Uterus (tissue), 3 donors: ENCODE measurements at regions not wholly inside any gene's neighbourhood (a gene's known extent, or its start where the extent isn't known, plus 50 kb on each side); places are given as distances from the start of the nearest gene placed in this dataset.

ENCODE experiments used
- DNase-seq, 2 donors: peaks; one replicate each; pipeline ENCODE4 v3.0.0-alpha.2; 2019 to 2020
- H3K27ac ChIP-seq, 2 donors: fragments of 200-600 bp; sonication (generic); 1 replicate in 1 of 2; 2 replicates in 1 of 2; pipeline ENCODE4 v1.5.1; 2016 to 2018
- H3K27me3 ChIP-seq, 2 donors: fragments of 200-600 bp; sonication (generic); one replicate each; pipeline ENCODE4 v1.5.1; 2018 to 2019; ENCODE audit warnings: control low read depth in 1 of 2
- H3K36me3 ChIP-seq, 2 donors: fragments of 200-600 bp; sonication (generic); one replicate each; pipeline ENCODE4 v1.5.1; 2019; ENCODE audit warnings: control low read depth in 1 of 2
- H3K4me1 ChIP-seq, 2 donors: fragments of 200-600 bp; sonication (generic); one replicate each; pipeline ENCODE4 v1.5.1; 2018 to 2019; ENCODE audit warnings: control low read depth in 1 of 2
- H3K4me3 ChIP-seq, 2 donors: fragments of 200-600 bp; sonication (generic); 1 replicate in 1 of 2; 2 replicates in 1 of 2; pipeline ENCODE4 v1.5.1; 2018 to 2019; ENCODE audit warnings: mild to moderate bottlenecking in 1 of 2
- H3K9me3 ChIP-seq, 2 donors: fragments of 200-600 bp; sonication (generic); one replicate each; pipeline ENCODE4 v1.5.1; 2019; ENCODE audit warnings: control low read depth in 1 of 2
- POLR2A ChIP-seq, 2 donors: fragments of 450-650 bp; IDR thresholded peaks; one replicate each; pipeline ENCODE4 v1.6.1; 2016; ENCODE audit warnings: antibody characterized with exemption in 2 of 2, mild to moderate bottlenecking in 1 of 2, moderate library complexity in 1 of 2
- intact Hi-C: fragments of 100-400 bp; cut with DNase I; formaldehyde crosslinking; loops from one replicate; pipeline ENCODE4 v1.15.1; 2023; ENCODE audit warnings: low total_unique reads
- TF ChIP-seq, protein P1 (sequence below), 4 experiments: fragments of 200-600 bp in 2 of 4; fragments of 450-650 bp in 2 of 4; sonication (generic) in 2 of 4; IDR thresholded peaks; one replicate each; pipeline ENCODE4 v1.5.1; 2016 to 2019; ENCODE audit warnings: antibody characterized with exemption in 4 of 4, mild to moderate bottlenecking in 2 of 4, moderate library complexity in 1 of 4
- donor health status: DM: yes; HTN: yes; CAD: no.

DNA sequence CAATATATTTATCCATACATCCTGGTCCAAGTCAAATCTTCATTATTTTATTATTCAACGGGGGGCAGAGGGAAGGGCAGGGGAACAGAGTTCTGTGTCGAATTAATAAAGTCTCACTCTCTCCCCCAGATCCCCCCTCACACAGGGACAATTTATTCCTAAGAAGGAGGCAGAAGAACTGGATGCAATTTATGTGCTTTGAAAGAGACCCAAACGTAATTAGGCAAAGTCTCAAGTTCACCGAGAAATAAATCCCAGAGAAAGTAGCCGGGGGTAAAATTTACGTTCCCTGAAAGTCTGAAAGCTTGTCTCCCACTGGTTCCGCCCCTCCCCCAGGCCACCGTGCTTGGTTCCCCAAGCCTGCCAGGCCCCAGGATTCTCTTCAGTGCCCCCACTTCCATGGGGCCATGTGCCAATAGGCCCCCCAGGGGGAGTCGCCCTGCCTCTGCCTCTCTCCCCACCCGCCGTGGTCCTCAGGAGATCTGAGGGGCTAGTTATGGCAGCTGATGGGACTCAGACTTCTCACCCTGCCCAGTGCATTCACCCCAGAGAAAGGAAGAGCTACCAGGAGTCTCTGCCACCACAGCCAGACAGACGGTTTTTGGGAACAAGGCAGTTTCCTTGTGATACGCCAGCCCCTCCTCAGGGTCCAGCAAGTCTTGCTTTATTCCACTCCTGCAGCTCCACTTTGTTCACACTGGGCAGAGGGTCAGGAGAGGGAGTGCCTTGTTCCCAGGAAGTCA lies 215.5 kb downstream of the CYP26B1 start:
- no peak for DNase-seq

DNA sequence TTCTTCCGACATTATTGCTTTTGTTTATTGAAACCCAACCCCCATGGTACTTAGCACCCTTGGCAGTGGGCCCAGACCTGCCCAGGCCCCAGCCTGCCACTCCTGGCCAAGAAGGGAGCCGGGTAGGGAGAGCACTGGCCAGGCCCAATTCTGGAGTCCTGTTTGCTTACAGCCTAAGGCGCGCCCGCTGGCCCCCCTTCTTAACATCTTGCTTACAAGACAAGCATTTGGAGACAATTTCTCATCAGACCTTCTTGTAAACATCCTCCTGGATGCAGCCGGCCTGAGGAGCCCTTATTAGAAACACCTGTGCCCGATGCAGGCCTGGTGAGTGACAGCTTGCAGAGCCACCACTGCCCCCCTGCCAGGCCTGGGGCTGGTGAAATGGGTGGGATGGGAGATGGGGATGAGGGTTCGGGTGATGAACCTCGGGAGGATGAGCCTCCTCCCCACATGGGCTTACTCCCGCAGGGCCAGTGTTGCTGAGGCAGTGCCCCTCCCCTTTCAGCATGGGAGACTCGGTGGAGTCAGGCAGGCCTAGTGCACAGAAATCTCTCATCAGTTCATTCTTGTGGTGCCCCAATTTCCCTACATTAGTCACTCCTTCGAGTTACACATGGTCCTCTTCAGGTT lies 217.5 kb downstream of the CYP26B1 start:
- Histone ChIP-seq H3K4me1 (peaks cover 0 to 15% of the 10 kb centered on the region in 2 donors), H3K27me3 (no peaks in the 10 kb centered on the region), H3K36me3 (no peaks in the 10 kb centered on the region), H3K4me3 (no peak overlapping the region), H3K27ac (no peak overlapping the region), H3K9me3 (no peaks in the 10 kb centered on the region)
- no peak for DNase-seq
- no peak for TF ChIP-seq POLR2A (IDR thresholded peaks at IDR 0.05)
- TF ChIP-seq, protein P1, sequence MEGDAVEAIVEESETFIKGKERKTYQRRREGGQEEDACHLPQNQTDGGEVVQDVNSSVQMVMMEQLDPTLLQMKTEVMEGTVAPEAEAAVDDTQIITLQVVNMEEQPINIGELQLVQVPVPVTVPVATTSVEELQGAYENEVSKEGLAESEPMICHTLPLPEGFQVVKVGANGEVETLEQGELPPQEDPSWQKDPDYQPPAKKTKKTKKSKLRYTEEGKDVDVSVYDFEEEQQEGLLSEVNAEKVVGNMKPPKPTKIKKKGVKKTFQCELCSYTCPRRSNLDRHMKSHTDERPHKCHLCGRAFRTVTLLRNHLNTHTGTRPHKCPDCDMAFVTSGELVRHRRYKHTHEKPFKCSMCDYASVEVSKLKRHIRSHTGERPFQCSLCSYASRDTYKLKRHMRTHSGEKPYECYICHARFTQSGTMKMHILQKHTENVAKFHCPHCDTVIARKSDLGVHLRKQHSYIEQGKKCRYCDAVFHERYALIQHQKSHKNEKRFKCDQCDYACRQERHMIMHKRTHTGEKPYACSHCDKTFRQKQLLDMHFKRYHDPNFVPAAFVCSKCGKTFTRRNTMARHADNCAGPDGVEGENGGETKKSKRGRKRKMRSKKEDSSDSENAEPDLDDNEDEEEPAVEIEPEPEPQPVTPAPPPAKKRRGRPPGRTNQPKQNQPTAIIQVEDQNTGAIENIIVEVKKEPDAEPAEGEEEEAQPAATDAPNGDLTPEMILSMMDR (IDR thresholded peaks at IDR 0.05): no peak
- intact Hi-C loops: no loop called here

More for the DNA sequence above, 215.5 kb downstream of the CYP26B1 start:
- Histone ChIP-seq H3K9me3 (no peaks in the 10 kb centered on the region), H3K36me3 (no peaks in the 10 kb centered on the region), H3K27me3 (no peaks in the 10 kb centered on the region), H3K4me1 (peaks cover 0 to 10% of the 10 kb centered on the region in 2 donors), H3K4me3 (no peak overlapping the region), H3K27ac (no peak overlapping the region)
- TF ChIP-seq POLR2A (IDR thresholded peaks at IDR 0.05): no peak
- TF ChIP-seq, protein P1 (IDR thresholded peaks at IDR 0.05): no peak
- intact Hi-C loops: no loop called here

DNA sequence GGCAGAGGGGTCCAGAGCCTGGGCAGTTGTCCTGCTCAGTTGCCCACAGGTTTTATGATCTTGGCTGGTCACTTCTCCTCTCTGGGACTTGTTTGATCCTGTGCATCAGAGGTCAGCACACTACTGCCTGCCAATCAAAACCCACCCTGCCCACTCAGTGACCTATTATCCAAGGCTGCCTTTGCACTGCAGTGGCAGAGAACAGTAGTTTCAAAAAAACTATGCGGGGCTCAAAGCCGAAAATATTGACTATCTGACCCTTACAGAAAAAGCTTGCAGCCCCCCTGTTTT lies 218.2 kb downstream of the CYP26B1 start:
- no peak for TF ChIP-seq POLR2A (IDR thresholded peaks at IDR 0.05)
- TF ChIP-seq, protein P1 (IDR thresholded peaks at IDR 0.05): no peak
- no peaks in the 10 kb centered on the region for H3K27me3 ChIP-seq
- no peaks in the 10 kb centered on the region for H3K36me3 ChIP-seq
- DNase-seq: no peak
- no peak overlapping the region for H3K4me3 ChIP-seq
- H3K9me3 ChIP-seq: no peaks in the 10 kb centered on the region
- intact Hi-C loops: no loop called here
- no peak overlapping the region for H3K27ac ChIP-seq
- H3K4me1 ChIP-seq: peaks cover 0 to 13% of the 10 kb centered on the region in 2 donors

DNA sequence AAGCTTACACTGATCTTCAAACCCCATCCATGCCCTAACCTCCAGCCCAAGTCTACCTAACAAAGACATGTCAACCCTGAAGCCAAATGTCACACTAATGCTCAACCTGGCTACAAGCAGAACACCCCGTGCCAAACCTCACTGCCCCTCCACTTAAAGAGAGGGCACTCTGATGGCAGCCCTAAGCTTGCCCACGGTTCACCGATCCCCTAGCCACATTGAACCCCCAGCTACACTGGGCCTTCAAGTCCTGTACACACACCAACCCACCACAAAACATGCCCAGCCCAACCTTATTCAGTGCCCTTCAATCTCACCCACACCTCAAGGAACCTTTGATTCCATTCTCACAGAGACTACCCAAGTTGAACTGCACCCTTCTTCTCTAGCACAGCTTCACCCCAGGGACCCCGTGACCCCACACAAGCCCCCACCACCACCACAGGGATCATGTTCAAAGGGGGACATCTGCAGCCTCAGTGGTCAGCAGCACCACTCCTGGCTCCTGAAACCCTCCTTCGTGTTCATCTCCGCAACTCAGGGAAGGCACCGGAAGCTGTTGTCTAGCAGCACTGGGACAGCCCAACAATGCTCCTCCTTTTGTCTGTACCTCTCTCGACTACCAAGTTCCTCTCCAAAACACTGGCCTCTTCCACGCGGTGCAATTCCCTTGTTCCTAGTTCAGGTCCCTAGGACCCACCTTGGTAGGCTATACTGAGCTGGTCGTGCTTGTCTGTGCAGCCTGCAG lies 218.8 kb downstream of the CYP26B1 start:
- intact Hi-C loops: no loop called here

More for the DNA sequence above, 218.8 kb downstream of the CYP26B1 start:
- DNase-seq: no peak
- TF ChIP-seq, protein P1 (IDR thresholded peaks at IDR 0.05): no peak
- TF ChIP-seq POLR2A (IDR thresholded peaks at IDR 0.05): no peak
- no peak overlapping the region for H3K27ac ChIP-seq
- no peaks in the 10 kb centered on the region for H3K27me3 ChIP-seq
- peaks cover 0 to 13% of the 10 kb centered on the region in 2 donors for H3K4me1 ChIP-seq
- no peak overlapping the region for H3K4me3 ChIP-seq
- H3K36me3 ChIP-seq: no peaks in the 10 kb centered on the region
- no peaks in the 10 kb centered on the region for H3K9me3 ChIP-seq
